Gastroesophageal sphincter (tissue), 4 donors: ENCODE measurements at regions not wholly inside any gene's neighbourhood (a gene's known extent, or its start where the extent isn't known, plus 50 kb on each side); places are given as distances from the start of the nearest gene placed in this dataset.

Experiments used
- ATAC-seq: fragments of 150-250 bp; one replicate; pipeline ENCODE4 v1.9.1; 2016; ENCODE audit warnings: mild to moderate bottlenecking, moderate library complexity
- H3K27ac ChIP-seq, 4 donors: fragments of 200-600 bp; sonication (generic) in 3 of 4; 1 replicate in 3 of 4; 2 replicates in 1 of 4; pipeline ENCODE4 v1.5.1; 2016 to 2019
- H3K27me3 ChIP-seq: fragments of 200-600 bp; sonication (generic); one replicate; pipeline ENCODE4 v1.5.1; 2019
- H3K36me3 ChIP-seq, 2 donors: fragments of 200-600 bp; sonication (generic); one replicate each; pipeline ENCODE4 v1.5.1; 2019; ENCODE audit warnings: control low read depth in 1 of 2
- H3K4me1 ChIP-seq, 3 donors: fragments of 200-600 bp; sonication (generic); 1 replicate in 2 of 3; 2 replicates in 1 of 3; pipeline ENCODE4 v1.5.1; 2016 to 2019; ENCODE audit warnings: control low read depth in 2 of 3
- H3K4me3 ChIP-seq, 2 donors: fragments of 200-600 bp; sonication (generic); one replicate each; pipeline ENCODE4 v1.5.1; 2019; ENCODE audit warnings: mild to moderate bottlenecking in 1 of 2, moderate library complexity in 1 of 2
- H3K9me3 ChIP-seq, 3 donors: fragments of 200-600 bp; sonication (generic); one replicate each; pipeline ENCODE4 v1.5.1; 2017 to 2019; ENCODE audit warnings: control low read depth in 2 of 3
- CTCF ChIP-seq, 4 experiments: fragments of 200-600 bp in 2 of 4; fragments of 450-650 bp in 2 of 4; sonication (generic) in 1 of 4; IDR thresholded peaks; one replicate each; pipeline ENCODE4 v1.5.1; 2017 to 2019; ENCODE audit warnings: antibody characterized with exemption in 4 of 4, mild to moderate bottlenecking in 2 of 4, moderate library complexity in 2 of 4
- EP300 ChIP-seq: sonication (generic); formaldehyde crosslinking; IDR thresholded peaks from one replicate; pipeline ENCODE4 v1.6.1; 2017; ENCODE audit warnings: antibody characterized with exemption, mild to moderate bottlenecking
- POLR2A ChIP-seq, 2 donors: fragments of 450-650 bp; IDR thresholded peaks; one replicate each; pipeline ENCODE4 v1.6.1; 2017; ENCODE audit warnings: antibody characterized with exemption in 2 of 2, mild to moderate bottlenecking in 2 of 2, moderate library complexity in 1 of 2
- POLR2AphosphoS5 ChIP-seq: sonication (generic); formaldehyde crosslinking; IDR thresholded peaks from one replicate; pipeline ENCODE4 v1.6.1; 2017; ENCODE audit warnings: antibody characterized with exemption
- WGBS, 2 donors: methylation state at CpG; one replicate each; pipeline ENCODE4 v1.1.5; 2018; ENCODE audit warnings: low coverage in 1 of 2; 5-methylcytosine and 5-hydroxymethylcytosine counted together

- no peaks in the 10 kb centered on the region for H3K4me1 ChIP-seq
- TF ChIP-seq CTCF (IDR thresholded peaks at IDR 0.05) (no peak), POLR2A (IDR thresholded peaks at IDR 0.05) (no peak), EP300 (no peak)
- ATAC-seq, result no peak
- H3K4me3 ChIP-seq, result no peak overlapping the region
- no peaks in the 10 kb centered on the region for H3K9me3 ChIP-seq
- WGBS, 2 donors, result 65% methylated on average over 1 of the region's 1 CpG; no CpG with 5 or more reads in 1 of the 2 donors
- H3K27ac ChIP-seq, result no peak overlapping the region
- no peaks in the 10 kb centered on the region for H3K27me3 ChIP-seq
- no peaks in the 10 kb centered on the region for H3K36me3 ChIP-seq
Observed at GRCh38 chr12:97216848-97217247, 245.8 kb upstream of the RMST start.

GRCh38 chr12:97222391-97222790 lies 240.2 kb upstream of the RMST start:
- TF ChIP-seq EP300 (no peak), POLR2AphosphoS5 (no peak), POLR2A (IDR thresholded peaks at IDR 0.05) (no peak), CTCF (IDR thresholded peaks at IDR 0.05) (no peak)
- 71% methylated on average over 1 of the region's 1 CpG; no CpG with 5 or more reads in 1 of the 2 donors for WGBS, 2 donors
- H3K4me3 ChIP-seq, result no peak overlapping the region
- no peak overlapping the region for H3K27ac ChIP-seq
- no peaks in the 10 kb centered on the region for H3K27me3 ChIP-seq
- ATAC-seq, result no peak
- H3K36me3 ChIP-seq, result no peaks in the 10 kb centered on the region
- H3K9me3 ChIP-seq, result no peaks in the 10 kb centered on the region
- no peaks in the 10 kb centered on the region for H3K4me1 ChIP-seq

- 44 to 50% methylated on average over 1 of the region's 1 CpG for WGBS, 2 donors
- Histone ChIP-seq H3K4me3 (no peak overlapping the region), H3K36me3 (no peaks in the 10 kb centered on the region), H3K9me3 (no peaks in the 10 kb centered on the region), H3K27me3 (no peaks in the 10 kb centered on the region), H3K4me1 (no peaks in the 10 kb centered on the region), H3K27ac (no peak overlapping the region)
- TF ChIP-seq POLR2A (IDR thresholded peaks at IDR 0.05), result no peak
- no peak for TF ChIP-seq CTCF (IDR thresholded peaks at IDR 0.05)
- no peak for TF ChIP-seq EP300
- TF ChIP-seq POLR2AphosphoS5, result no peak
- ATAC-seq, result no peak
Observed at GRCh38 chr12:97223419-97223818, 239.2 kb upstream of the RMST start.

- Histone ChIP-seq H3K9me3 (no peaks in the 10 kb centered on the region), H3K4me3 (no peak overlapping the region), H3K36me3 (no peaks in the 10 kb centered on the region), H3K4me1 (no peaks in the 10 kb centered on the region), H3K27ac (no peak overlapping the region), H3K27me3 (no peaks in the 10 kb centered on the region)
- TF ChIP-seq POLR2A (IDR thresholded peaks at IDR 0.05) (no peak), CTCF (IDR thresholded peaks at IDR 0.05) (no peak), POLR2AphosphoS5 (no peak), EP300 (no peak)
- WGBS, 2 donors, result 62 to 69% methylated on average over 5 of the region's 5 CpGs
- no peak for ATAC-seq
Observed at GRCh38 chr12:97229004-97229403, 233.6 kb upstream of the RMST start.

- no peak for ATAC-seq
- WGBS, 2 donors, result 88 to 93% methylated on average over 6 to 10 of the region's 10 CpGs
Observed at GRCh38 chr12:97235102-97235501, 227.5 kb upstream of the RMST start.

More at GRCh38 chr12:97235102-97235501, 227.5 kb upstream of the RMST start:
- Histone ChIP-seq H3K36me3 (no peaks in the 10 kb centered on the region), H3K27ac (no peak overlapping the region), H3K27me3 (no peaks in the 10 kb centered on the region), H3K4me1 (no peaks in the 10 kb centered on the region), H3K4me3 (no peak overlapping the region), H3K9me3 (no peaks in the 10 kb centered on the region)
- TF ChIP-seq CTCF (IDR thresholded peaks at IDR 0.05) (no peak), EP300 (no peak), POLR2AphosphoS5 (no peak), POLR2A (IDR thresholded peaks at IDR 0.05) (no peak)
